CD4-positive, alpha-beta T cell (primary cell): ENCODE measurements at regions not wholly inside any gene's neighbourhood (a gene's known extent, or its start where the extent isn't known, plus 50 kb on each side); places are given as distances from the start of the nearest gene placed in this dataset.

Experiments
- ATAC-seq: fragments of 200-7000 bp; cut with Tn5 transposase; one replicate; pipeline ENCODE4 v1.10.0; 2022; ENCODE audit warnings: mild to moderate bottlenecking; ENCODE audit not compliant: poor library complexity
- CTCF ChIA-PET: fragments of 350-600 bp; sonication (Branson Sonifier 250); formaldehyde crosslinking; loops from one replicate; lab custom pipeline; 2021; ENCODE audit warnings: antibody characterized with exemption, inconsistent platforms; lab: Charles Lee
- POLR2A ChIA-PET: fragments of 350-600 bp; sonication (Branson Sonifier 250); formaldehyde crosslinking; loops from one replicate; lab custom pipeline; 2021; ENCODE audit warnings: antibody characterized with exemption, inconsistent platforms; lab: Charles Lee
- DNase-seq, 14 experiments: peaks; one replicate each; pipeline ENCODE4 v3.0.0-alpha.2; 2013 to 2020; ENCODE audit warnings: mixed read lengths in 2 of 14
- H3K27ac ChIP-seq, 2 donors: one replicate each; pipeline versions ENCODE4 v1.5.1 to v1.7.0; 2013; ENCODE audit warnings: low read length in 2 of 2, low read depth in 1 of 2, mild to moderate bottlenecking in 1 of 2
- H3K27me3 ChIP-seq, 2 experiments: 1 replicate in 1 of 2; 2 replicates in 1 of 2; pipeline versions ENCODE4 v1.6.1 to v1.7.0; 2013; ENCODE audit warnings: low read length in 2 of 2, control low read depth in 1 of 2, mild to moderate bottlenecking in 1 of 2, moderate library complexity in 1 of 2; ENCODE audit not compliant: insufficient read depth in 2 of 2, control insufficient read depth in 1 of 2
- H3K36me3 ChIP-seq: one replicate; pipeline ENCODE4 v1.6.1; 2013; ENCODE audit warnings: low read length, control low read depth; ENCODE audit not compliant: insufficient read depth
- H3K4me1 ChIP-seq: one replicate; pipeline ENCODE4 v1.6.1; 2013; ENCODE audit warnings: low read length, control low read depth; ENCODE audit not compliant: insufficient read depth
- H3K4me3 ChIP-seq: one replicate; pipeline ENCODE4 v1.5.1; 2013; ENCODE audit warnings: mild to moderate bottlenecking, low read length, moderate library complexity
- H3K9me3 ChIP-seq, 2 experiments: 1 replicate in 1 of 2; 2 replicates in 1 of 2; pipeline versions ENCODE4 v1.6.1 to v1.7.0; 2013; ENCODE audit warnings: low read length in 2 of 2, mild to moderate bottlenecking in 2 of 2, control low read depth in 1 of 2, moderate library complexity in 1 of 2; ENCODE audit not compliant: control insufficient read depth in 1 of 2, insufficient read depth in 1 of 2
- H3K27ac Mint-ChIP-seq: one replicate; pipeline ENCODE4 v1.8.0; 2020; ENCODE audit warnings: mixed read lengths
- H3K27me3 Mint-ChIP-seq: one replicate; pipeline ENCODE4 v1.8.0; 2021; ENCODE audit warnings: mixed read lengths
- H3K36me3 Mint-ChIP-seq: one replicate; pipeline ENCODE4 v1.8.0; 2021; ENCODE audit warnings: low read depth, mixed read lengths
- H3K4me1 Mint-ChIP-seq: one replicate; pipeline ENCODE4 v1.8.0; 2021; ENCODE audit warnings: low read depth, mixed read lengths
- H3K4me3 Mint-ChIP-seq: one replicate; pipeline ENCODE4 v1.8.0; 2020; ENCODE audit warnings: mild to moderate bottlenecking, mixed read lengths
- H3K9me3 Mint-ChIP-seq: one replicate; pipeline ENCODE4 v1.8.0; 2020; ENCODE audit warnings: mixed read lengths
- CTCF ChIP-seq: fragments of 200-600 bp; IDR thresholded peaks from one replicate; pipeline ENCODE4 v1.8.0; 2022; ENCODE audit warnings: antibody characterized with exemption, mild to moderate bottlenecking
- intact Hi-C, 2 experiments: fragments of 100-400 bp; cut with DNase I in 1 of 2; cut with micrococcal nuclease in 1 of 2; formaldehyde crosslinking; loops; one replicate each; pipeline versions ENCODE4 v1.15.1 to v1.9.0; 2023 to 2025; cut with DNase I, micrococcal nuclease

- no peaks in the 10 kb centered on the region for H3K4me1 Mint-ChIP-seq
- CTCF ChIA-PET, result no interaction called here
- ATAC-seq (no peak), DNase-seq (no peak)
- POLR2A ChIA-PET, result interaction anchor here (0.8 kb wide), 1 partner anchor 185 kb away, joined by 3 read pairs; no protein-coding TSS in a partner anchor
- Histone ChIP-seq H3K36me3 (no peaks in the 10 kb centered on the region), H3K27ac (no peak overlapping the region), H3K4me1 (no peaks in the 10 kb centered on the region), H3K27me3 (no peaks in the 10 kb centered on the region), H3K9me3 (peaks cover 0 to 5% of the 10 kb centered on the region in 2 experiments), H3K4me3 (no peak overlapping the region)
- no peaks in the 10 kb centered on the region for H3K36me3 Mint-ChIP-seq
- no peak overlapping the region for H3K27ac Mint-ChIP-seq
- peaks cover 10% of the 10 kb centered on the region for H3K9me3 Mint-ChIP-seq
- intact Hi-C loops, result no loop called here
- H3K4me3 Mint-ChIP-seq, result no peak overlapping the region
- H3K27me3 Mint-ChIP-seq, result no peaks in the 10 kb centered on the region
- TF ChIP-seq CTCF, result no peak
Measured at GRCh38 chr3:80696280-80696679, 928.5 kb upstream of the ROBO1 start.

GRCh38 chr3:80688814-80689213, 921.0 kb upstream of the ROBO1 start:
- no peaks in the 10 kb centered on the region for H3K27me3 ChIP-seq
- no peaks in the 10 kb centered on the region for H3K4me1 ChIP-seq
- H3K27ac Mint-ChIP-seq, result no peak overlapping the region
- no peaks in the 10 kb centered on the region for H3K36me3 Mint-ChIP-seq
- no peak for TF ChIP-seq CTCF
- H3K4me3 Mint-ChIP-seq, result no peak overlapping the region
- peaks cover 0 to 5% of the 10 kb centered on the region in 2 experiments for H3K9me3 ChIP-seq
- intact Hi-C loops, result no loop called here
- H3K27me3 Mint-ChIP-seq, result no peaks in the 10 kb centered on the region
- POLR2A ChIA-PET, result no interaction called here
- no peak overlapping the region for H3K4me3 ChIP-seq
- H3K36me3 ChIP-seq, result no peaks in the 10 kb centered on the region
- DNase-seq (no peak), ATAC-seq (no peak)
- H3K4me1 Mint-ChIP-seq, result no peaks in the 10 kb centered on the region
- peaks cover 2% of the 10 kb centered on the region for H3K9me3 Mint-ChIP-seq
- CTCF ChIA-PET, result no interaction called here
- no peak overlapping the region for H3K27ac ChIP-seq

GRCh38 chr3:80682951-80683350, 915.2 kb upstream of the ROBO1 start:
- ChIA-PET POLR2A (no interaction called here), CTCF (no interaction called here)
- DNase-seq (no peak), ATAC-seq (no peak)
- no peaks in the 10 kb centered on the region for H3K27me3 ChIP-seq
- no peak overlapping the region for H3K27ac ChIP-seq
- no peak overlapping the region for H3K4me3 ChIP-seq
- peaks cover 0 to 10% of the 10 kb centered on the region in 2 experiments for H3K9me3 ChIP-seq
- H3K4me1 ChIP-seq, result no peaks in the 10 kb centered on the region
- intact Hi-C loops, result no loop called here
- H3K27me3 Mint-ChIP-seq, result no peaks in the 10 kb centered on the region
- no peaks in the 10 kb centered on the region for H3K4me1 Mint-ChIP-seq
- H3K36me3 Mint-ChIP-seq, result no peaks in the 10 kb centered on the region
- H3K27ac Mint-ChIP-seq, result no peak overlapping the region
- TF ChIP-seq CTCF, result no peak
- H3K9me3 Mint-ChIP-seq, result peaks cover 2% of the 10 kb centered on the region
- no peaks in the 10 kb centered on the region for H3K36me3 ChIP-seq
- H3K4me3 Mint-ChIP-seq, result no peak overlapping the region
